Cardiac fibroblast (primary cell): ENCODE measurements at regions not wholly inside any gene's neighbourhood (a gene's known extent, or its start where the extent isn't known, plus 50 kb on each side); places are given as distances from the start of the nearest gene placed in this dataset.
"Not testable (repeated sequence)": the region's sequence is repeated elsewhere in the genome, so short reads cannot be mapped to it uniquely, and the experiment has no call there.

ENCODE experiments used
- DNase-seq, 2 donors: peaks; one replicate each; pipeline versions ENCODE4 v3.0.0 to v3.0.0-alpha.2; 2010; ENCODE audit warnings: low read depth in 2 of 2
- H3K4me3 ChIP-seq, 2 donors: replicated peaks in 1 of 2; 1 replicate in 1 of 2; 2 replicates in 1 of 2; pipeline ENCODE4 v1.5.1; 2011; ENCODE audit warnings: low read depth in 2 of 2, low read length in 2 of 2, mild to moderate bottlenecking in 2 of 2, moderate library complexity in 1 of 2
- TF ChIP-seq, protein P1 (sequence below): IDR thresholded peaks from one replicate; pipeline ENCODE4 v1.5.1; 2011; ENCODE audit warnings: low read depth, mild to moderate bottlenecking, low read length, inconsistent platforms

GRCh38 chr14:46147452-46147851 is 504.1 kb downstream of the RPL10L start:
- TF ChIP-seq, protein P1, sequence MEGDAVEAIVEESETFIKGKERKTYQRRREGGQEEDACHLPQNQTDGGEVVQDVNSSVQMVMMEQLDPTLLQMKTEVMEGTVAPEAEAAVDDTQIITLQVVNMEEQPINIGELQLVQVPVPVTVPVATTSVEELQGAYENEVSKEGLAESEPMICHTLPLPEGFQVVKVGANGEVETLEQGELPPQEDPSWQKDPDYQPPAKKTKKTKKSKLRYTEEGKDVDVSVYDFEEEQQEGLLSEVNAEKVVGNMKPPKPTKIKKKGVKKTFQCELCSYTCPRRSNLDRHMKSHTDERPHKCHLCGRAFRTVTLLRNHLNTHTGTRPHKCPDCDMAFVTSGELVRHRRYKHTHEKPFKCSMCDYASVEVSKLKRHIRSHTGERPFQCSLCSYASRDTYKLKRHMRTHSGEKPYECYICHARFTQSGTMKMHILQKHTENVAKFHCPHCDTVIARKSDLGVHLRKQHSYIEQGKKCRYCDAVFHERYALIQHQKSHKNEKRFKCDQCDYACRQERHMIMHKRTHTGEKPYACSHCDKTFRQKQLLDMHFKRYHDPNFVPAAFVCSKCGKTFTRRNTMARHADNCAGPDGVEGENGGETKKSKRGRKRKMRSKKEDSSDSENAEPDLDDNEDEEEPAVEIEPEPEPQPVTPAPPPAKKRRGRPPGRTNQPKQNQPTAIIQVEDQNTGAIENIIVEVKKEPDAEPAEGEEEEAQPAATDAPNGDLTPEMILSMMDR: no peak
- no peak for DNase-seq
- no peak overlapping the region for H3K4me3 ChIP-seq

- TF ChIP-seq, protein P1: no peak
- no peak overlapping the region for H3K4me3 ChIP-seq
- DNase-seq: no peak
These were observed 504.6 kb downstream of the RPL10L start for GRCh38 chr14:46147024-46147423.

DNA sequence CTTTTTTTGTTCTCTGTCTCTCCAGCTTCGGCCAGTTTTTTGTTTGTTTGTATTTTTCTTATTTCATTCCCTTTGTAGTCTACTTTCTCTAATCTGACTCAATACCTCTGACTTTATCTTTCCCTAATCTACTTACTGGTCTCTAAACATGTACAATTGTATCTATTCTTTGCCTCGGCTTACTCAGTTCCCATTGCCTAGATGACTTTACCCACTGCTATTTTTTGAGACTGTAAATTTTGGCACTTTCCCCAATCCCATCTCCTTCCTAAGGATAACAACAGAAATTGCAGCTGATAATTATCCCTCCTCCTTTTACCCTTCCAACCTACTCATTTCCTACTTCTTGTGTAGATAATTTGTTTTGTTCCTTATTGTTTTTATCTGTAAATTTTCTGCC is 511.1 kb downstream of the RPL10L start:
- no peak overlapping the region for H3K4me3 ChIP-seq
- DNase-seq: no peak
- TF ChIP-seq, protein P1: no peak

GRCh38 chr14:46139649-46140048 is 511.9 kb downstream of the RPL10L start:
- TF ChIP-seq, protein P1: no peak
- H3K4me3 ChIP-seq: no peak overlapping the region
- no peak for DNase-seq

DNA sequence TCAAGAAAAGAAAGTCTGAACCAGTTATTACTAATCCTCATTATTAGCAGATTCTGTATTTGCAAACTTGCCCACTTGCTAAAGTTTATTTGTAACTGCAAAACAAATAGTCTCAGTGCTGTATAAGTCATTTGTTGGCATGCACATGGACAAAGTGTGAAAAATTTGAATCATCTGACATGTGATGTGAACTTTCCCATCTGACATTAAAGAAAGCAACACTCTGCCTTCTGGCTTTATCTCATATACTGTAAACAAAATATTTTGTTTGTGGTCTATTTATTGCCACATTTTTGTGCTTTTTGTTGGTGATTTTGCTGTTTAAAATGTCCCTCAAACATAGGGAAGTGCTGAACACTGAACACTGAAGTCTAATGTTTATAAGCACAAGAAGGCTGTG is 513.8 kb downstream of the RPL10L start:
- TF ChIP-seq, protein P1: no peak
- H3K4me3 ChIP-seq: no peak overlapping the region
- DNase-seq: no peak

- no peak overlapping the region for H3K4me3 ChIP-seq
- TF ChIP-seq, protein P1: no peak
- no peak for DNase-seq
These were observed 515.1 kb downstream of the RPL10L start for GRCh38 chr14:46136456-46136855.

DNA sequence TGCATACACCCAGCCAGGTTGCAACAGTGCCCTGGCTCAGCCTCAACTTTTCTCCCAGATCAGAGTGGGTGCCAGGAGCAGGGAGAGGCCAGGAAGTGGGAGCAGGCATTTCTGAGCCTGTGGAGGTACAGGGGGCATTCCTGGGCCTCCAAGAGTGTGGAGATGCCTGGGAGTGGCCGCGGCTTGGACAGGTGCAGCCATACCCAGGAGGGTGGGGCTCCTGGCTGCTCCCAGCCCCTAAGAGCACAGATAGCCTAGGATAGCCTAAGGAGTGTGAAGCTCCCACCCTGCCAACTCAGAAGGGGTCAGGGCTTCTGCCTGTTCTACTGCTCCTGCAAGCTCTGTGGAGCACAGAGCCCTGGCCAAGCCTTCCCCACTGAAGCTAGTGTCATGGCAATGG is 543.4 kb downstream of the RPL10L start:
- H3K4me3 ChIP-seq: no peak overlapping the region
- TF ChIP-seq, protein P1: no peak
- no peak for DNase-seq

- DNase-seq, H3K4me3 ChIP-seq: not testable (repeated sequence)
These were observed 550.7 kb downstream of the RPL10L start for GRCh38 chr14:46100901-46101300.
